GM12864 (cell line): ENCODE measurements at regions not wholly inside any gene's neighbourhood (a gene's known extent, or its start where the extent isn't known, plus 50 kb on each side); places are given as distances from the start of the nearest gene placed in this dataset.

Experiments used
- DNase-seq: peaks from one replicate; pipeline ENCODE4 v3.0.0-alpha.2; 2011; ENCODE audit warnings: low read depth
- H3K4me3 ChIP-seq: 2 replicates; pipeline ENCODE4 v1.5.1; 2011; ENCODE audit warnings: mild to moderate bottlenecking, low read depth, low read length, control low read depth
- CTCF ChIP-seq: IDR thresholded peaks from 2 replicates; pipeline ENCODE4 v1.5.1; 2011; ENCODE audit warnings: low read depth, mild to moderate bottlenecking, moderate library complexity, low read length, control low read depth, inconsistent platforms; ENCODE audit errors: missing control alignments

GRCh38 chr12:3351731-3352130 is 139.3 kb upstream of the PRMT8 start:
- TF ChIP-seq CTCF, result no peak
- DNase-seq, result no peak
- H3K4me3 ChIP-seq, result no peak overlapping the region

- TF ChIP-seq CTCF, result no peak
- no peak for DNase-seq
These were observed 138.8 kb upstream of the PRMT8 start for GRCh38 chr12:3352230-3352629.

GRCh38 chr12:3353621-3354020 is 137.4 kb upstream of the PRMT8 start:
- no peak for TF ChIP-seq CTCF
- H3K4me3 ChIP-seq, result no peak overlapping the region

More at GRCh38 chr12:3352230-3352629, 138.8 kb upstream of the PRMT8 start:
- no peak overlapping the region for H3K4me3 ChIP-seq

GRCh38 chr12:3354586-3354985 is 136.4 kb upstream of the PRMT8 start:
- no peak overlapping the region for H3K4me3 ChIP-seq
- no peak for DNase-seq
- TF ChIP-seq CTCF, result no peak

More at GRCh38 chr12:3353621-3354020, 137.4 kb upstream of the PRMT8 start:
- DNase-seq, result no peak

GRCh38 chr12:3355378-3355900 is 135.6 kb upstream of the PRMT8 start:
- TF ChIP-seq CTCF, result no peak
- no peak overlapping the region for H3K4me3 ChIP-seq
- no peak for DNase-seq

- H3K4me3 ChIP-seq, result no peak overlapping the region
- DNase-seq, result no peak
- TF ChIP-seq CTCF, result no peak
These were observed 133.0 kb upstream of the PRMT8 start for GRCh38 chr12:3357950-3358525.

GRCh38 chr12:3359478-3359877 is 131.5 kb upstream of the PRMT8 start:
- TF ChIP-seq CTCF, result no peak
- no peak overlapping the region for H3K4me3 ChIP-seq
- no peak for DNase-seq
